H9 (cell line): ENCODE measurements at regions not wholly inside any gene's neighbourhood (a gene's known extent, or its start where the extent isn't known, plus 50 kb on each side); places are given as distances from the start of the nearest gene placed in this dataset.

Experiments used
- DNase-seq: peaks from one replicate; pipeline ENCODE4 v3.0.0-alpha.2; 2017
- H2AFZ ChIP-seq: one replicate; pipeline ENCODE4 v1.6.1; 2013; ENCODE audit warnings: mild to moderate bottlenecking, low read length, control low read depth, moderate library complexity
- H2AK5ac ChIP-seq: 2 replicates; pipeline ENCODE4 v1.6.1; 2013; ENCODE audit warnings: low read length, control low read depth, mixed read lengths; ENCODE audit not compliant: insufficient read length
- H2BK120ac ChIP-seq: one replicate; pipeline ENCODE4 v1.6.1; 2013; ENCODE audit warnings: low read depth, mild to moderate bottlenecking, low read length, control low read depth, inconsistent platforms; ENCODE audit not compliant: poor library complexity, severe bottlenecking
- H2BK12ac ChIP-seq: 2 replicates; pipeline ENCODE4 v1.6.1; 2013; ENCODE audit warnings: low read length, control low read depth, mixed read lengths, low read depth; ENCODE audit not compliant: insufficient read length
- H2BK15ac ChIP-seq: 2 replicates; pipeline ENCODE4 v1.6.1; 2013; ENCODE audit warnings: low read depth, low read length, control low read depth
- H2BK20ac ChIP-seq: one replicate; pipeline ENCODE4 v1.6.1; 2013; ENCODE audit warnings: low read depth, mild to moderate bottlenecking, low read length, control low read depth, inconsistent platforms; ENCODE audit not compliant: poor library complexity, severe bottlenecking
- H2BK5ac ChIP-seq: 2 replicates; pipeline ENCODE4 v1.6.1; 2013; ENCODE audit warnings: low read length, control low read depth, mixed read lengths; ENCODE audit not compliant: insufficient read length
- H3K14ac ChIP-seq: 2 replicates; pipeline ENCODE4 v1.6.1; 2013; ENCODE audit warnings: low read length, control low read depth; ENCODE audit not compliant: insufficient read depth
- H3K18ac ChIP-seq: 2 replicates; pipeline ENCODE4 v1.6.1; 2013; ENCODE audit warnings: low read depth, mild to moderate bottlenecking, mixed read lengths, low read length, control low read depth; ENCODE audit not compliant: insufficient read length
- H3K23ac ChIP-seq: 2 replicates; pipeline ENCODE4 v1.6.1; 2013; ENCODE audit warnings: low read length, control low read depth, mixed read lengths, low read depth; ENCODE audit not compliant: insufficient read length
- H3K23me2 ChIP-seq: 2 replicates; pipeline ENCODE4 v1.6.1; 2013; ENCODE audit warnings: low read depth, mild to moderate bottlenecking, mixed read lengths, low read length, control low read depth; ENCODE audit not compliant: insufficient read length, poor library complexity, severe bottlenecking
- H3K27ac ChIP-seq: 2 replicates; pipeline ENCODE4 v1.5.1; 2013; ENCODE audit warnings: low read length, control low read depth, mixed read lengths, low read depth; ENCODE audit not compliant: insufficient read length
- H3K27me3 ChIP-seq: 2 replicates; pipeline ENCODE4 v1.6.1; 2013; ENCODE audit warnings: low read length, control low read depth, inconsistent platforms; ENCODE audit not compliant: insufficient read depth
- H3K4ac ChIP-seq: 2 replicates; pipeline ENCODE4 v1.6.1; 2013; ENCODE audit warnings: low read depth, mild to moderate bottlenecking, control low read depth, inconsistent platforms, low read length, moderate library complexity
- H3K4me1 ChIP-seq: 2 replicates; pipeline ENCODE4 v1.6.1; 2013; ENCODE audit warnings: low read length, control low read depth, inconsistent platforms; ENCODE audit not compliant: insufficient read depth
- H3K4me2 ChIP-seq: 2 replicates; pipeline ENCODE4 v1.6.1; 2013; ENCODE audit warnings: low read length, control low read depth, mixed read lengths; ENCODE audit not compliant: insufficient read length, insufficient read depth
- H3K56ac ChIP-seq: 2 replicates; pipeline ENCODE4 v1.6.1; 2013; ENCODE audit warnings: low read depth, mild to moderate bottlenecking, mixed read lengths, low read length, control low read depth; ENCODE audit not compliant: insufficient read length
- H3K79me1 ChIP-seq: 2 replicates; pipeline ENCODE4 v1.6.1; 2013; ENCODE audit warnings: low read depth, mild to moderate bottlenecking, moderate library complexity, low read length, control low read depth, inconsistent platforms; ENCODE audit not compliant: insufficient read depth, poor library complexity, severe bottlenecking
- H3K79me2 ChIP-seq: 2 replicates; pipeline ENCODE4 v1.6.1; 2013; ENCODE audit warnings: low read length, control low read depth, inconsistent platforms; ENCODE audit not compliant: insufficient read depth
- H3K9ac ChIP-seq: 2 replicates; pipeline ENCODE4 v1.6.1; 2013; ENCODE audit warnings: low read length, control low read depth, mixed read lengths; ENCODE audit not compliant: insufficient read length; ENCODE audit errors: extremely low read depth
- H3K9me3 ChIP-seq: one replicate; pipeline ENCODE4 v1.6.1; 2013; ENCODE audit warnings: low read depth, low read length, inconsistent platforms; ENCODE audit not compliant: control insufficient read depth
- H3T11ph ChIP-seq: one replicate; pipeline ENCODE4 v1.6.1; 2013; ENCODE audit warnings: mild to moderate bottlenecking, low read length, control low read depth, inconsistent platforms
- H4K20me1 ChIP-seq: one replicate; pipeline ENCODE4 v1.6.1; 2013; ENCODE audit not compliant: control insufficient read depth, insufficient read length, insufficient read depth
- H4K5ac ChIP-seq: 2 replicates; pipeline ENCODE4 v1.6.1; 2013; ENCODE audit warnings: low read depth, mild to moderate bottlenecking, mixed read lengths, low read length, control low read depth; ENCODE audit not compliant: insufficient read length
- H4K8ac ChIP-seq: replicated peaks from 2 replicates; pipeline ENCODE4 v1.6.1; 2013; ENCODE audit warnings: low read length, control low read depth, mixed read lengths, low read depth; ENCODE audit not compliant: insufficient read length
- H4K91ac ChIP-seq: 2 replicates; pipeline ENCODE4 v1.6.1; 2013; ENCODE audit warnings: low read depth, mild to moderate bottlenecking, moderate library complexity, mixed read lengths, low read length, control low read depth; ENCODE audit not compliant: insufficient read length
- H3K27ac Mint-ChIP-seq, 3 experiments: 2 replicates in 2 of 3; 3 replicates in 1 of 3; pipeline ENCODE4 v1.8.0; 2020 to 2021; ENCODE audit warnings: mixed read lengths in 3 of 3, mild to moderate bottlenecking in 1 of 3, moderate library complexity in 1 of 3
- H3K27me3 Mint-ChIP-seq: 2 replicates; pipeline ENCODE4 v1.8.0; 2021; ENCODE audit warnings: low read depth, mild to moderate bottlenecking, moderate library complexity, mixed read lengths
- H3K36me3 Mint-ChIP-seq, 3 experiments: 2 replicates in 2 of 3; 3 replicates in 1 of 3; pipeline ENCODE4 v1.8.0; 2020 to 2021; ENCODE audit warnings: low read depth in 3 of 3, mixed read lengths in 3 of 3; ENCODE audit not compliant: insufficient read depth in 1 of 3
- H3K4me1 Mint-ChIP-seq, 2 experiments: 2 replicates each; pipeline ENCODE4 v1.8.0; 2020; ENCODE audit warnings: mixed read lengths in 2 of 2
- H3K4me3 Mint-ChIP-seq, 2 experiments: 2 replicates in 1 of 2; 3 replicates in 1 of 2; pipeline ENCODE4 v1.8.0; 2020 to 2021; ENCODE audit warnings: mild to moderate bottlenecking in 2 of 2, mixed read lengths in 2 of 2, moderate library complexity in 1 of 2
- H3K9me3 Mint-ChIP-seq, 2 experiments: 2 replicates in 1 of 2; 3 replicates in 1 of 2; pipeline ENCODE4 v1.8.0; 2020; ENCODE audit warnings: mild to moderate bottlenecking in 2 of 2, mixed read lengths in 2 of 2, moderate library complexity in 1 of 2
- CTCF ChIP-seq: fragments of 200-600 bp; sonication (generic); conservative IDR thresholded peaks from 3 replicates; pipeline ENCODE4 v1.8.0; 2021; ENCODE audit warnings: antibody characterized with exemption, mild to moderate bottlenecking
- WGBS: extraction: QIAGEN DNeasy Blood & Tissue Kit; methylation state at CpG from one replicate; pipeline ENCODE4 v1.1.7; 2013; ENCODE audit warnings: missing lambda C conversion rate, low lambda C conversion rate, mixed read lengths; ENCODE audit not compliant: insufficient read length; ENCODE audit errors: extremely low coverage; 5-methylcytosine and 5-hydroxymethylcytosine counted together

GRCh38 chr5:93240228-93240834 lies 340.7 kb downstream of the NR2F1-AS1 start:
- H3K27ac ChIP-seq = no peak overlapping the region
- no peak overlapping the region for H2AFZ ChIP-seq
- no peaks in the 10 kb centered on the region for H3K9me3 ChIP-seq
- no peaks in the 10 kb centered on the region for H3K23me2 ChIP-seq
- no peak overlapping the region for H2BK120ac ChIP-seq
- H3K4ac ChIP-seq = no peak overlapping the region
- no peaks in the 10 kb centered on the region for H3K79me1 ChIP-seq
- H2BK15ac ChIP-seq = no peak overlapping the region
- Mint-ChIP-seq H3K4me3 (no peak overlapping the region), H3K27ac (no peak overlapping the region), H3K9me3 (no peaks in the 10 kb centered on the region), H3K27me3 (peaks cover 26% of the 10 kb centered on the region), H3K36me3 (no peaks in the 10 kb centered on the region), H3K4me1 (peaks cover 0 to 4% of the 10 kb centered on the region in 2 experiments; a peak in 2 of 4 replicates)
- H3K56ac ChIP-seq = no peak overlapping the region
- no peak overlapping the region for H3K14ac ChIP-seq
- no peak overlapping the region for H3T11ph ChIP-seq
- H4K5ac ChIP-seq = no peak overlapping the region
- H3K23ac ChIP-seq = no peak overlapping the region
- H4K91ac ChIP-seq = no peak overlapping the region
- no peak overlapping the region for H2BK5ac ChIP-seq
- no peaks in the 10 kb centered on the region; the same call in 1 of the 2 replicates for H3K4me1 ChIP-seq
- WGBS = no CpG with 5 or more reads among the region's 5 CpGs
- no peak for TF ChIP-seq CTCF
- no peak overlapping the region for H4K8ac ChIP-seq
- H3K18ac ChIP-seq = no peak overlapping the region
- no peak overlapping the region for H2AK5ac ChIP-seq
- DNase-seq = no peak
- no peaks in the 10 kb centered on the region for H4K20me1 ChIP-seq
- H3K9ac ChIP-seq = no peak overlapping the region
- no peak overlapping the region for H2BK20ac ChIP-seq
- no peak overlapping the region for H3K4me2 ChIP-seq
- no peak overlapping the region for H2BK12ac ChIP-seq
- no peaks in the 10 kb centered on the region for H3K27me3 ChIP-seq
- no peaks in the 10 kb centered on the region for H3K79me2 ChIP-seq
